ENCODE measurements at regions not wholly inside any gene's neighbourhood (a gene's known extent, or its start where the extent isn't known, plus 50 kb on each side); places are given as distances from the start of the nearest gene placed in this dataset.

DNA sequence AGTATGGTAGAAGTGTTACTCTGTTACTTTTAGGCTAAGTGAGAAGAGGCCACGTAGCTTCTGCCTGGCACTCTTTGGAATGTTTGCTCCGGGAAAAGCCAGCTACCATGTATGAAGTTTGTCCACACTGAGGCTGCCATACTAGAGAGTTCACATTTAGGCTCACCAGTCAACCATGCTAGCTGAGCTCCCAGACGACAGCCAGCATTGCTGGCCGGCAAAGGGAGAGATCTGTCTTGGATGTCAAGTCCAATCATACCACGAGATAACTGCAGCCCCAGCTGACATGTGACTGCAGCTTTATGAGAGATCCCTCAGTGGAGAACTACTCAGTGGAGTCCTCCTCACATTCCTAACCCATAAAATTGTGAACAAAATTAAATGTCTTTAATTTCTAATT is 321.2 kb upstream of the F9 start:
- no peak for DNase-seq (ENCODE audit: low spot score in 2 of 2)
- H3K4me1 ChIP-seq, result peaks cover 2% of the 10 kb centered on the region
- TF ChIP-seq POLR2AphosphoS5 (IDR thresholded peaks at IDR 0.05) (no peak), POLR2A (IDR thresholded peaks at IDR 0.05) (no peak), EP300 (IDR thresholded peaks at IDR 0.05) (no peak)
- TF ChIP-seq, protein P1, sequence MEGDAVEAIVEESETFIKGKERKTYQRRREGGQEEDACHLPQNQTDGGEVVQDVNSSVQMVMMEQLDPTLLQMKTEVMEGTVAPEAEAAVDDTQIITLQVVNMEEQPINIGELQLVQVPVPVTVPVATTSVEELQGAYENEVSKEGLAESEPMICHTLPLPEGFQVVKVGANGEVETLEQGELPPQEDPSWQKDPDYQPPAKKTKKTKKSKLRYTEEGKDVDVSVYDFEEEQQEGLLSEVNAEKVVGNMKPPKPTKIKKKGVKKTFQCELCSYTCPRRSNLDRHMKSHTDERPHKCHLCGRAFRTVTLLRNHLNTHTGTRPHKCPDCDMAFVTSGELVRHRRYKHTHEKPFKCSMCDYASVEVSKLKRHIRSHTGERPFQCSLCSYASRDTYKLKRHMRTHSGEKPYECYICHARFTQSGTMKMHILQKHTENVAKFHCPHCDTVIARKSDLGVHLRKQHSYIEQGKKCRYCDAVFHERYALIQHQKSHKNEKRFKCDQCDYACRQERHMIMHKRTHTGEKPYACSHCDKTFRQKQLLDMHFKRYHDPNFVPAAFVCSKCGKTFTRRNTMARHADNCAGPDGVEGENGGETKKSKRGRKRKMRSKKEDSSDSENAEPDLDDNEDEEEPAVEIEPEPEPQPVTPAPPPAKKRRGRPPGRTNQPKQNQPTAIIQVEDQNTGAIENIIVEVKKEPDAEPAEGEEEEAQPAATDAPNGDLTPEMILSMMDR (IDR thresholded peaks at IDR 0.05), result no peak
- H3K4me3 ChIP-seq, result no peak overlapping the region
- H3K36me3 ChIP-seq, result no peaks in the 10 kb centered on the region
- H3K27ac ChIP-seq, result no peak overlapping the region
- H3K27me3 ChIP-seq, result peaks cover 14% of the 10 kb centered on the region
- 65% methylated on average over 4 of the region's 5 CpGs for WGBS
- H3K9me3 ChIP-seq, result no peaks in the 10 kb centered on the region

DNA sequence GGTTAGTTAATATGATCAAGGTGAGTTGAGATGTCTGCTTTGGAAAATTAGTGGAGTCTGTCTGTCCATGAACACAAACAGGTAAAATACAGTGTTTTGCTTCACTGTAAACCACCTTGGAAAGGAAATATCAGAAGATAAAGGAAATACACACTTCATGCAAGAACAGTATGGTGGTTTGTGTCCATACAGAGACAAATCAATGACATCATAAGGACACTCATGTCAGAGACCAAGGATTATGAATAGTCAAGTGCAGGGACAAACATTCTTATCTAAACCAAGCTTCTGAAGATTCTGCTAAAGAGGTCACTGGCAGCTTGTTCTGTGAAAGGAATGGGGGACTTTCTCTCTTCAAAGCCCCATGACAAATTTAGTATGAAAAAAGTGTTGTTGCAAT is 322.9 kb upstream of the F9 start:
- no peak for DNase-seq (ENCODE audit: low spot score in 2 of 2)
- Histone ChIP-seq H3K27me3 (peaks cover 28% of the 10 kb centered on the region), H3K9me3 (no peaks in the 10 kb centered on the region), H3K4me1 (peaks cover 12% of the 10 kb centered on the region), H3K27ac (no peak overlapping the region), H3K36me3 (no peaks in the 10 kb centered on the region), H3K4me3 (no peak overlapping the region)
- TF ChIP-seq EP300 (IDR thresholded peaks at IDR 0.05), result no peak
- no peak for TF ChIP-seq POLR2AphosphoS5 (IDR thresholded peaks at IDR 0.05)
- TF ChIP-seq, protein P1 (IDR thresholded peaks at IDR 0.05), result no peak
- TF ChIP-seq POLR2A (IDR thresholded peaks at IDR 0.05), result no peak

DNA sequence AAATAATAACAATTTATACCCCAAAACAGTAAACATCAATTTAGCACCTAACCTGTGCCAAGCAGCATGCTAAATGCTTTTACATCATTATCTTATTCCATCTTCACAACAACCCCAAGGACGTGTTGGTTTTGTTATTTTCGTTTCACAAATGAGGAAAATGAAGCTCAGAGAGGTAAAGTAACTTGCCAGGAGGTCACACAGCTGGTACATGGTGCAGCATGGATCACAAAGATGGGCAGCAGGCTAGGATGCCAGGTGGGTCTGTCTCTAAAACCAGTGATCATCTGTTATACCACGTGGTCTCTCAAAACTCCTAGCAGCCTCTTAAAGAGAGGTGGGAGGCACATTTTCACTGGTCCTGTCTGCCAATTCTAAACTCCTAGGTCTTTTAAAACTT is 323.6 kb upstream of the F9 start:
- Histone ChIP-seq H3K36me3 (no peaks in the 10 kb centered on the region), H3K27me3 (peaks cover 31% of the 10 kb centered on the region), H3K4me3 (no peak overlapping the region), H3K4me1 (peaks cover 12% of the 10 kb centered on the region), H3K9me3 (no peaks in the 10 kb centered on the region), H3K27ac (no peak overlapping the region)
- TF ChIP-seq POLR2AphosphoS5 (IDR thresholded peaks at IDR 0.05) (no peak), POLR2A (IDR thresholded peaks at IDR 0.05) (no peak), EP300 (IDR thresholded peaks at IDR 0.05) (no peak)
- TF ChIP-seq, protein P1 (IDR thresholded peaks at IDR 0.05), result no peak
- no peak for DNase-seq (ENCODE audit: low spot score in 2 of 2)
- WGBS, result 30% methylated on average over 3 of the region's 3 CpGs

DNA sequence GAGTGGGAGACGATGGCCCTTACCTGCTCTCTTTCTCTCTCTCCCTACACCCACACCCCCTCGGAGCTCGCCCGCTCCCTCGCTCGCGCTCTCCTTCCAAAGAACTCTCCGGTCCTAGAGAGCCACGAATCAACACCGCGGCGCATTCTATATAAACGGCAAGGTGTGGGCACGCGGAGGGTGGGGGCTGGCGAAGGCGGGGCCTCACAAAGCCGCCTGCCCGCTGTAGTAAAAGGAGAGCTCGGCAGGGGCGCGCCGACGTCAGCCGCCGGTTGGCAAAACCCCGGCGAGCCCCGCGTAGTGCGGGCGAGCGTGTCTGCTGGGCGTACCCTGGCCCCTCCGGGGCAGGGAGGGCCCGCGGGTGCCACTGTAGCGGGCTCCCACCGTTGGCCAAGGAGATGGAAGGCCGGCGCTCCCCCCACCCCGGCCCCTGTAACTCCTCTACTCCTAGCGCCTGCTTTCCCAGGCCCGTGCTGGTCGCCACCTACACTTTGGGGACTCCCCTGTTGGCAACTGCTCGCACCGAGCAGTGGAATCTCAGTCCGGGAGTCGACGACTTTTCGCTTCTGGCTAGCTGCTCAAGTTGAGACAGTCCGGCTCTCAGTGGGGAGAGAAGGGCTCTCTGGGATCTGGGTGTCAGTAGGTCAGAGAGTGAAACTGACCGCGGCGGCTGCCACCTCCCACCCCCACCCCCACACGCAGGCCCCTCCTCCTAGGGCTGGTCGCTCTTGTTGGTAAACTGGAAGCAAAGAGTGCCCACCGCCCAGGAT is 325.5 kb upstream of the F9 start:
- peak in 1 of 2 donors; percentile 62 for DNase-seq (ENCODE audit: low spot score in 2 of 2)
- no peaks in the 10 kb centered on the region for H3K36me3 ChIP-seq
- TF ChIP-seq POLR2A (IDR thresholded peaks at IDR 0.05), result no peak
- no peak for TF ChIP-seq POLR2AphosphoS5 (IDR thresholded peaks at IDR 0.05)
- TF ChIP-seq, protein P1 (IDR thresholded peaks at IDR 0.05), result no peak
- TF ChIP-seq EP300 (IDR thresholded peaks at IDR 0.05), result no peak
- peak overlapping the region; percentile 18 for H3K27ac ChIP-seq
- H3K4me3 ChIP-seq, result peak overlapping the region; percentile 57
- H3K27me3 ChIP-seq, result peaks cover 31% of the 10 kb centered on the region
- WGBS, result 34% methylated on average over 39 of the region's 58 CpGs
- peaks cover 12% of the 10 kb centered on the region for H3K4me1 ChIP-seq
- H3K9me3 ChIP-seq, result no peaks in the 10 kb centered on the region

DNA sequence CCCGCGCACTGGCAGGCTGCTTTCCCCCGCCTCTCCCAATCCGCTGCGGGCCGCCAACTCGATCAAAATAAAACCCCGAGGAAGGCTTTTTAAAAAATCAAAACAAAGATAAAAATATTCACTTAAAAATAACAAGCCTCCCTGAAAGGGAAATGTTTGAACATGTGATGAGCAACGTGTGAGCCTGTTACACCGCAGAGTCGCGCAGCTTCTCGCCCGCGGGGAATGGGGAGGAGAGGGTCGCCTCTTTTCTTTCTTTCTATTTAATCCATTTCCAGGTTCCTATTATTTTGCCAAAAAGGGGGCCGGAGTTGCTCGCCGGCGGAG is 326.0 kb upstream of the F9 start:
- Histone ChIP-seq H3K4me3 (peak overlapping the region; percentile 57), H3K36me3 (no peaks in the 10 kb centered on the region), H3K27ac (no peak overlapping the region), H3K4me1 (peaks cover 12% of the 10 kb centered on the region), H3K27me3 (peaks cover 31% of the 10 kb centered on the region), H3K9me3 (no peaks in the 10 kb centered on the region)
- TF ChIP-seq POLR2AphosphoS5 (IDR thresholded peaks at IDR 0.05) (no peak), EP300 (IDR thresholded peaks at IDR 0.05) (no peak), POLR2A (IDR thresholded peaks at IDR 0.05) (no peak)
- TF ChIP-seq, protein P1 (IDR thresholded peaks at IDR 0.05), result no peak
- WGBS, result 30% methylated on average over 20 of the region's 20 CpGs
- no peak for DNase-seq (ENCODE audit: low spot score in 2 of 2)
